NCI-H2107 (cell line): ENCODE measurements at regions not wholly inside any gene's neighbourhood (a gene's known extent, or its start where the extent isn't known, plus 50 kb on each side); places are given as distances from the start of the nearest gene placed in this dataset.

Experiments used
- DNase-seq: peaks from one replicate; lab custom pipeline; 2025; lab: John Stamatoyannopoulos, UW

GRCh38 chr5:135139381-135140134 lies 105.5 kb upstream of the PITX1 start:
- no peak for DNase-seq

GRCh38 chr5:135138116-135138850 lies 104.3 kb upstream of the PITX1 start:
- DNase-seq, result no peak

- no peak for DNase-seq
Observed at GRCh38 chr5:135137146-135137915, 103.3 kb upstream of the PITX1 start.

GRCh38 chr5:135136546-135136945 lies 102.5 kb upstream of the PITX1 start:
- DNase-seq, result no peak

- no peak for DNase-seq
Observed at GRCh38 chr5:135135530-135136226, 101.7 kb upstream of the PITX1 start.

GRCh38 chr5:135134691-135135381 lies 100.8 kb upstream of the PITX1 start:
- no peak for DNase-seq

GRCh38 chr5:135133698-135134515 lies 99.9 kb upstream of the PITX1 start:
- DNase-seq, result no peak

- DNase-seq, result no peak
Observed at GRCh38 chr5:135133181-135133580, 99.2 kb upstream of the PITX1 start.

GRCh38 chr5:135131801-135132680 lies 98.0 kb upstream of the PITX1 start:
- DNase-seq, result no peak

- DNase-seq, result no peak
Observed at GRCh38 chr5:135130261-135131215, 96.5 kb upstream of the PITX1 start.

GRCh38 chr5:135129307-135129706 lies 95.3 kb upstream of the PITX1 start:
- no peak for DNase-seq

- DNase-seq, result no peak
Observed at GRCh38 chr5:135128361-135128760, 94.3 kb upstream of the PITX1 start.

- DNase-seq, result no peak
Observed at GRCh38 chr5:135127439-135128240, 93.6 kb upstream of the PITX1 start.

- no peak for DNase-seq
Observed at GRCh38 chr5:135126688-135127438, 92.8 kb upstream of the PITX1 start.

- no peak for DNase-seq
Observed at GRCh38 chr5:135124724-135125123, 90.7 kb upstream of the PITX1 start.

GRCh38 chr5:135124128-135124527 lies 90.1 kb upstream of the PITX1 start:
- DNase-seq, result no peak

GRCh38 chr5:135122797-135123196 lies 88.8 kb upstream of the PITX1 start:
- no peak for DNase-seq
